HG03571 (cell line): ENCODE measurements at regions not wholly inside any gene's neighbourhood (a gene's known extent, or its start where the extent isn't known, plus 50 kb on each side); places are given as distances from the start of the nearest gene placed in this dataset.

Experiments used
- ATAC-seq: cut with Tn5 transposase; IDR thresholded peaks from one replicate; pipeline ENCODE4 v1.9.1; 2021; ENCODE audit not compliant: unreplicated experiment

DNA sequence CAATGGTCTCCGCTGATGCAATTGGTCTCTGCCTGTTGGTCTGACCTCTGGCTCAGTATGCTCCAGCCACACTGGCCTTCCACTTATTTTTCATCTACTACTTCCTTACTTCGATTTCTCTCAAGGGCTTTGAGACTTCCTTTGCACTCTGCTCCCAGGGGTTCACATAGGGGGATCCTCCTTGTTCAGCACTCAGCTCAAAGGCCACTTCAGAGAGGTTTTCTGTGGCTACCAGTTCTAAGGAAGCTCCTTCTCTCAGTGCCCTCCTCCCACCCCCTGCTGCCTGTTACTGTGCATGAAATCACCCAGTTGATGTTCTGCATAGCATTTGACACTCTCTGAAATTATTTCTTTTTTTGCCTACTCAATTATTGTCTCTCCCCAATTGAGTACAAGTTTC is 476.4 kb downstream of the HS3ST3B1 start:
- no peak for ATAC-seq

DNA sequence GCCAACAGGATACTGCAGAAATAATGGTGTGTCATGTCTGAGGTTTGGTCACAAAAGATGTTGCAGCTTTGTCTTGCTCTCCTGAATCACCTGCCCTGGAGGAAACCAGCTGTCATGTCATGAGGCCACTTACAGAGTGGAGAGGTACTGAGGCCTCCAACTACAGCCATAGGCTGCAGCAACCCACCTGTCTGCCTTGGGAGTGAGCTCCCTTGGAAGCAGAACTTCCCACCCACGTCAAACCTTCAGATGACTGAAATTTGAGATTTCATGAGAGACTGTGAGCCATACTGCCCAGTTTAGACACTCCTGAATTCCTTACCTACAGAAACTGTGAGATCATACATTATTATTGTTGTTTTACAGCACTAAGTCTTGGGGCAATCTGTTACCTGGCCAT is 475.9 kb downstream of the HS3ST3B1 start:
- ATAC-seq, result no peak

DNA sequence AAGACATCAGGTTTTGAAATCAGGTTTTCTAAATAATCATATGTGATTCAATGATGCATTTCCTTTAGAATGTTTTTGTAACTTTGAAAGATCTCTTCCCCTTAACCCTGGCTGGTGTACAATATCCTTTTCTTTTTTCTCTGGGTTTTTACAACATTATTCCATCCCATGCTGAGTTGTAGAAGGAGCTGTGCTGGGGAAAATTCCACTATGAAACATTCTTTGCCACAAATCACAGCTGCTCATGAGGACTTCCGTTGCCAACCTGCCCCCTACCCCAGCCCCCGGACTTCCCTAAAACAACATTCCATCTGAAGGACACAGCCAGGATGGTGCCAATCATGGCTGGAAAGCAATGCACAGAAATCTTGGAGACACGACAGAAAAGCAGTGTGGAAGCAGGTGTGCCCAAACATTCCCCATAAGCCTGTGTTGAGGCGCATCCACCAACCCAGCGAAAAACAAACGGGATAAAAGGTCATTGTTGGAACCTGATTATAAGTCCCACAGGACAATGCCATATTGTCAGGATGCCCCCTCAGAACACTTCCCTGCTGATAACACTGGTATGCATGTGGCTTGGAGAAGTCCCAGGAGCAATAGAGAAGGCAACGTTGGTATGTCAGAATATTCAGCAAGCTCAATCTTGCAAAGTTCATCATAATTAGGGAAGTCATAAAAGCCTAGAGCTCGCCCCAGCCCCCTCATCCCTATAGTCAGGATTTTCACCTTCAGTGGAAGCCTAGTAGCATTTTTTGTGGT is 475.0 kb downstream of the HS3ST3B1 start:
- no peak for ATAC-seq

DNA sequence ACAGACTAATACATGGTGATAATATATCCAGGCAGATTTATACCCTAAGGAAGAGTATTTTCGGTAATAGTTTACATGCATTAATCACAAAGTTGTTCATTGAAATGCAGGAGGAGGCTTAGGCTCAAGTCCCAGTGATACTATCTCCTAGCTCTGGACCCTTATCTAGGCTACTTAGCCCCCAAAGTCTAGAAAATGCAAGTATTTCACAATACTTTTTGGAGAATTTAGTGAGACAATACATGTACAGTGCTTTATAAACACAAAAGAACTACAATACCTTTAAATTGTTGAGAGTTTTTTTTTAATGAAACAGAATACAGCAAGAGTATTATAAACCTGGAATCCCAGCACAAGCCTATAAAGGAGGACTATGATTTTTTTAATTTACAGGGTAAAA is 473.9 kb downstream of the HS3ST3B1 start:
- ATAC-seq, result no peak

DNA sequence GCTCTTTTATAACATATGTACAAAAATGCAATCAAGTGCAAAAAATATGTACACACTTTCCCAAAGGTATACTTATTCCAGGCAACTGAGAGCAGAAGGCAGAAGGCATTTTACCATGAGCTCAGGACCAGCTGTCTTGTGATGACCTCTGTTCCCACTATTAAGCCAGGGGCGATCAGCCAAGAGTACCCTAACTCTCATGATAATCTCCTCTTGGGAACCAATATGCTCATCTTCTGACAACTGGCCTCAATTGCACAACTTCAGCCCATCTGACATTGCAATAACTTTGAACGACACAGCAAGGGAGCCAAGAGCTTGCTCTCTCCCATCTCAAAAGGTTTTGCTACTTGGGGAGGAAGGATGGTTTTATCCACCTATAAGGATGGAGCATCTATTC is 471.9 kb downstream of the HS3ST3B1 start:
- ATAC-seq, result no peak

DNA sequence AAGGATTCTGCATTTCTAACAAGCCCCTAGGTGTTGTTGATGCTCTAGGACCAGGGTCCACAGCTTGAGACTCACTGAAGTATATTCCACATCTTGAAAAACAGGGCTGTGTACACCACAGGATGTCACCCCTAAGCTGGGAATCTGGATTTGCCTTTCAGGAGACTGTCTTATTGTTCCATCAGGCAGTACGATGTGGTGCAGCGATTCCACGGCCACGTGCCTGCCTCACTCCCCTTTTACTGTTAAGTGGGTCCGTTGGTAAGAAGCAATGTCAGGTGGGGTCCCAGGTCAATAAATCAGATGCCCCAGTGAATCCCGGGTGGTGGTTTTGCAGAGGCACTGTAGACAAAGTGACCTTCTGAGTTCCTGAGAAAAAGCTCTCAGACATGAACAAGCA is 470.7 kb downstream of the HS3ST3B1 start:
- no peak for ATAC-seq

DNA sequence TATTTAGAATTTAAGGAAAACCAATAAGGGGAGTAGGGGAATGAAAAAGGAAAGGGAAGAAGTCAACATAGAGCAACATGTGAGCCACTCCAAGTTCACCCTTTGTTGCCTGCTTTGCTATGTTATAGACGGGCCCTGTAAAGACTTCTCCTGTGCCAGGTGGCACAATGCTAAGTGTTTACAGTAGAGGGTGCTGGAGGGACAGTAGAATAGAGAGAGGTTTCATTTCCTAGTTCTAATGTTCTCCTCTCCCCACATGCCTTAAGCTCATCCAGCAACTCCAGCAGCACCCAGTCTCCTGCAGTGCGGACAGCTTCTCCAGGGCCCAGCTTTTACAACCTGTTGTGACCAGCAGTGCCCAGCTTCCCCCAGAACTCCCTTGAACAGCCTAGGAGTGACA is 468.0 kb downstream of the HS3ST3B1 start:
- no peak for ATAC-seq

DNA sequence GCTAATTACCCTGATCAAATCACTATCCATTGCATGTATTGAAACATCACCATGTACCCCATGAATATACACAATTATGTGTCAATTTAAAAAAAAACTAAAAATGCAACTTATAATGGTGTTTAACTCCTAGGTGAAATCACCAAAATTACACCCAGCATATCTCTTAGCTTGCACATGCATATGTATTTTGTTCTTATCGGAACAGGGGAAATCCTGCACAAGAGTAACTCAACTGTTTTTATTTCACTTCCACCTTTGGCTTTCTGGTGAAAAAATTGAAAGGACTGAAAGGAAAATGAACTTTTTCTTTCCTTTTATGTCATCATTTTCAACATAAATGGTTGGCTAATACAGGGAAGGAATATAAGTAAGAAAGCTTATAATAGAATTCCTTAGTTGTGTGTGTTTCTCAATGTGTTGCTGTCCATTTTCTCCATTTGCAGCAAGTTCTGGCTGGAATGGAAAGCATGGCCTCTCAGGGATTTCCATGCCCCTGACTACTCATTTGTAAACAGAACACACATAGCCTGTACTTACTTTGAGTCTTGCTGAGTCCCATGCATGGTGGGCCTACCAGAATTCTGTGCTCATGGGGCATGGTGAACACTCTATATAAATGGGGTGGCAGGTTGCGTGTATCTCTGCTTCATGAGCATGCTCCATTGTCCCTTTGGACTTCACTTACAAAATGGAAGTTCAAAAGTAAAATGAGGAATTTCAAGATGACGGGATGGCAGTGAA is 462.0 kb downstream of the HS3ST3B1 start:
- no peak for ATAC-seq

DNA sequence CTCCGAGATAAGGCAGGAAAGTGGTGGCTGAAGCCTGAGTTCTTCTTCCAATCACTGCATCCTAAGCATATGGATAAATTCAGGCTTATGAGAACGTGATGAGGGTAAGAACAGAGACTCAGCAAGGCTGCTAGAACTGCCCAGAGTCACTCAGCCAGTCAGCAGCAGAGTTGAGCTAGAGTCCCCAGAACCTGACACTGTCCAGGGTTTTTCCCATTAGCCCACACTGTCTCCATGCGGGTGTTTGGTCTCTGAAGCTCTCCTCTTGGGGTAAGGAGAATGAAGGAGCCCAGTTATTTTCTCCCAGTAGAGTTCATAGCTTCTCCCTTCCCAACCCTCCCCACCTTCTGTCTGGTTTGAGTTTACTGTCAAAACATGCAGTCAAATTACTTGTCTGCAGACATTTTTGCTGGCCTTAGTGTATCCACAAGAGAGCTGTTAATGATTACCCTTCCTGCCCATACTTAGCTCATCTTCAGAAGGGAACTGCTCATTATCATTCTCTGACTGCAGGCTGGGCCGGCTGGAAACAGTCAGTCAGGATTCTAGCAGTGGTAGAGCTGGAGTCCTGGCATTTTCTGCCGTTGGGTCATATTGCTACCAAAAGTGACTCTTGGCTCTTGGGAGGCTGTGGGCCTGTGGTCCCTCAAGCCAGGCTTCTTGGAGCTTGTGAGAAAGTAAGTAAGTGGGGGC is 460.0 kb downstream of the HS3ST3B1 start:
- ATAC-seq, result no peak

DNA sequence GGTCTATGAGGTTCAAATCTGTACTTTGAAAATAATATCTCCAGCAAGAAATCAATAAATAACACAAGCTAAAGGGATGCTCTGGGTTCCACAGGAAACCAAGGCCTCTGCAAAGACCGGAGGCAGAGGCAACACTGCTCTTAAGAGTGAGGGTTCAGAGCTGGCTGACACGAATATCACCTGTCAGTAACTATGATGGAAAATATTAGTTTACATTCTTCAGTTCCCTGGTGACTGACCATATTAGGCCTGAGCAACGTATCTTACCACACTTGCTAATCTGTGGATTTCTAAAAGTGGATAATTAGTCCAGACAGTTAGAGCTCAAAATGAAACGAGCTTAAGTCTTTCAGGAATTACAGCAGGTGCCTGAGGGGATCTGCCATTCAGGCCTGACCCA is 459.3 kb downstream of the HS3ST3B1 start:
- ATAC-seq, result no peak

DNA sequence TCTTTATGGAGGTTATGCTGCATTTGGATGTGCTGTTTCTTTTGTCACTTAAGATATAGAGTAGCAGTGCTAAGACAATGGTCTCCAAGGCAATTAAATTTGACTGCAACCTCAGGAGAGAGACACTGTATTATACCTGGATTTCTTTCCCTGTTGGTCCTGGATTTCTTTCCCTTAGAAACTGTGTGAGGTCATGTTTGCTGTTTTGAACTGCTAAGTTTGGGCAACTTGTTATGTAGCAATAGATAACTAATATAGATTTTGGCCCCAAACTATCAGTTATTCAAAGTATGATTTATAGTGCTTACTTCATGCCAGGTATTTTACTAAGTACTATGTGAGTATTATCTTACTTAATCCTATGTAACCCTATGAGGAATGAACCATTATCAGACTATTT is 458.4 kb downstream of the HS3ST3B1 start:
- no peak for ATAC-seq

DNA sequence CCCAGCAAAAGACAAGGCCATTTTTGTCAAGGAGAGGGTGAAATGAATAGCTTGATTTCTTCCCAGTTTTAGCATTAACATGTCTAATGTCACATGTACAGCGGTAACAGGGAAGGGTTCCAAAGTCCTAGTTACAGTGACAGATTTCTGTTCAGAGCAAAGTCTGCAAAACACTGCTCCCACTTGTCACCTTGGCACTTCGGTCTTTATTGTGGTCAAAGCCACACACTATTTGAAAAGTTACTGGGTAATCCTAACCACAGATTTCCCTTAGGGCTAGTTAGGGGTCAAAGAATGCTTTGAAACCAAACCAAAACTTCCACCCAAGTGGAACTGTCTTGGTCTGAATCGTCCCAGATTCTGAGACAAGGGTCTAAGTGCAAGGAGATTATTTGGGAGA is 455.6 kb downstream of the HS3ST3B1 start:
- no peak for ATAC-seq

DNA sequence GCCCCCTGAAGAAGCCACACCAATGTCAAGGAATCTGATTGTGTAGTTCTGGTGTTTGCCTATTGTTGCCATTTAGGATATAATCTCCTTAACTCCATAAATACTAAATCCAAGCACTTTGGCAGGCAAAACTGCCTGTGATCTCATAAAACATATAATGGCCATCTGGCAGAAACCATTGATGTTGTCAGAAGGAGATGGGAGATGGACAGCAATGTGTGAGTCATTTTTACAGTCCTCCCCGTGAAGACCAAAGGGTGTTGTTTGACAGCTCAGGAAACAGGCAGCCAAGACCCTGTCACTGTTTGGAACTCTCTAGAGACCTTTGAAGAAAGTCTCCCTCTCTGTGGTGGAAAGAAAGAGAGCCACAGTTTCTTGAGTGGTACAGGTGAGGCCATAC is 454.1 kb downstream of the HS3ST3B1 start:
- ATAC-seq, result no peak

DNA sequence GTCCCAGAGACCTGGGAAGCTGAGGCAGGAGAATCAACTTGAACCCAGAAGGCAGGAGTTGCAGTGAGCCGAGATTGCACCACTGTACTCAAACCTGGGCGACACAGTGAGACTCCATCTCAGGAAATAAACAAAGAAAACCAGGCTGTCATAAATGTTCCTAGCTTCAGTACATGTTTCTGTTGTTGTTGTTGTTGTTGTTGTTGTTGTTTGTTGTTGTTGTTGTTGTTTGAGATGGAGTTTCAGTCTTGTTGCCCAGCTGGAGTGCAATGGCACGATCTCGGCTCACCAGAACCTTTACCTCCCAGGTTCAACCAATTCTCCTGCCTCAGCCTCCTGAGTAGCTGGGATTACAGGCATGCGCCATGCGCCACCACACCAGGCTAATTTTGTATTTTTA is 452.5 kb downstream of the HS3ST3B1 start:
- no peak for ATAC-seq

DNA sequence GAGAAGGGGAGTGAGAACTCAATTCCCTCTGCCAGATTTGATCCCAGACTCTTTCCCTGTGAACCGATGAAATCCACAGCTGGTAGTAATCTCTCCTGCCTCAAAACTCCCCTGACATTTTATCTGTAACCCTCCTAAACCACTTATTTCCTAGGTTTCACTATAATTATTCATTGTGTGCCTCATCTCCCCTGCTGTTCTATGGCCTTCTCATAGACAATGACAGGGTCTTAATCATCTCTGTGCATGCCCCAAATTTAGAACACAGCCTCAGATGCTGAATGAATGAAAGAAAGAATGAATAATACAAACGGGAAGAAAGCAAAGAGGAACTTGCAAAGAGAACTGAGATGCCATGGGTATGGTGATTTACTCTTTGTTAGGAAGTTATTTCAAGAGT is 451.1 kb downstream of the HS3ST3B1 start:
- no peak for ATAC-seq

DNA sequence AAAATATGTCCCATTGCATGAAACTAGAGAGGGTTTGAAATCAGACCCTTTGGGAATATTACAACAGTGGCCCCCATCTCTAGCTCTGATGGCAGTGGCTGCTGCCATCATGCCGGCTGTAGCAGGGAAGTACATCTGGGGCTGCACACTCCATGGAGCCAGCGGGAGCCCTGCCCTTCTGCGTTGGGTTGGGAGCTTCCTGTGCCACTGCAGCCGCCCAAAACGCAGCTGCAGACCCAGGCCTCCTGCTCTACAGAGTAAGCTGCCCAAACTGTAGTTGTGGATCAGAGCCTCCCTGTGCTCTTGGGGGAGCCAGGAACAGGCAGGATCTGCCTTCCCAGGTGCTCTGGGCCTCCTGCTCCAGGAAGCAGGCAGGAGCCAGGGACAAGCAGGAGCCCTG is 450.0 kb downstream of the HS3ST3B1 start:
- no peak for ATAC-seq

DNA sequence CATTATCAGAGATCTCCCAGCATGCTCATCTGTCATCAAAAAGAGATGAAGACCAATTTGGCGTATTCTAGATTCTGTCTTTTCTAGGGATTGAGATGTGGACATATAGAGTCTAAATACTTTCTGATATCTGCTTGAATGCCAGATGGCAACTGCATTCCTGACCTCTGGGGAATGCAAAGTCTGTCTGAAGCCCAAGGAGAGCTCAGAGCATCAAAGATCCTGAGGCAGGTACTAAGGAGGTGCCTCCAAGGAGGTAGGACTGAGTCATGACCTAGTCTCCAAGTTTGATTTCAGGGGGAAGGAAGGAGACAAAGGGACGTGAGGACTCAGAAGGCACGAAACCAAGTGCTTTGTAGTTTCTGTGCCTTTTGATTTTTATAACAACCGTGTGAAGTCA is 448.4 kb downstream of the HS3ST3B1 start:
- no peak for ATAC-seq

DNA sequence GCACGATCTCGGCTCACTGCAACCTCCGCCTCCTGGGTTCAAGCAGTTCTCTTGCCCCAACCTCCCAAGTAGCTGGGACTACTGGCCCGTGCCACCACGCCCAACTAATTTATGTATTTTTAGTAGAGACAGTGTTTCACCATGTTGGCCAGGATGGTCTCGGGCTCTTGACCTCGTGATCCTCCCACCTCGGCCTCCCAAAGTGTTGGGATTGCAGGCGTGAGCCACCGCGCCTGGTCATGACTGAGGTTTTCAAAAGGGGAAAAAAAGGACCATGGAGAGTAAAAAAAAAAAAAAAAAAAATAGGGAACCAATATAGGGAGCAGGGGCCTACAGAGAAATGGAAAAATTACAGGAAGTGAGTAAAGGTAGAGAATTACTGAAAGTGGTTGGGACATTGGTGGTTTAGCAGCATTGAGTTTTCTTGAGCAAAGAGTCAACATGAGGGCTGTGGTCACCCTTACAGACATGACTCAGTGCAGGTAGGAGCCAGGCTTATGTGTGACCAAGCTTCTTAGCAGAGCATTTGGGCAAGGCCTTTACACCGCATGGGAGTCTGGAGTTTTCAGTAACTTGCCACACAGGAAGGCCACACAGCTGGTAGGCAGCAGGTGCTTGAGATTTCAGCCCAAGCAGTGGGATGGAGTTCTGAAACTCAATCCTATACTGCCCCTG is 447.3 kb downstream of the HS3ST3B1 start:
- ATAC-seq, result no peak

DNA sequence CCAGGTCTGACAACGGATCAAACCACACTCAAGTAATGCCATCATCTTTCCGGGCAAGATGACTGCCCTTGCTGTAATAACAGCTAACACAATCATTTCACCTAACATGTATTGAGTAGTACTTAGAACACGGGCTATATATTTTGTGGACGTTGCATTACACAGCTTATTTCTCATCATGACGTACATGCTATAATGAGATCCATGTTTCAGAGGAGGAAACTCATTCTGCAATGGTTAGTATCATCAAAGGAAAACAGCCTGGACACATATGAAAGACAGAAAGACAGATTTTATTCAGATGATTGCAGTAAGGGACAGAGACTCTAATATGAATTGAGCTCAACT is 446.7 kb downstream of the HS3ST3B1 start:
- ATAC-seq, result no peak

DNA sequence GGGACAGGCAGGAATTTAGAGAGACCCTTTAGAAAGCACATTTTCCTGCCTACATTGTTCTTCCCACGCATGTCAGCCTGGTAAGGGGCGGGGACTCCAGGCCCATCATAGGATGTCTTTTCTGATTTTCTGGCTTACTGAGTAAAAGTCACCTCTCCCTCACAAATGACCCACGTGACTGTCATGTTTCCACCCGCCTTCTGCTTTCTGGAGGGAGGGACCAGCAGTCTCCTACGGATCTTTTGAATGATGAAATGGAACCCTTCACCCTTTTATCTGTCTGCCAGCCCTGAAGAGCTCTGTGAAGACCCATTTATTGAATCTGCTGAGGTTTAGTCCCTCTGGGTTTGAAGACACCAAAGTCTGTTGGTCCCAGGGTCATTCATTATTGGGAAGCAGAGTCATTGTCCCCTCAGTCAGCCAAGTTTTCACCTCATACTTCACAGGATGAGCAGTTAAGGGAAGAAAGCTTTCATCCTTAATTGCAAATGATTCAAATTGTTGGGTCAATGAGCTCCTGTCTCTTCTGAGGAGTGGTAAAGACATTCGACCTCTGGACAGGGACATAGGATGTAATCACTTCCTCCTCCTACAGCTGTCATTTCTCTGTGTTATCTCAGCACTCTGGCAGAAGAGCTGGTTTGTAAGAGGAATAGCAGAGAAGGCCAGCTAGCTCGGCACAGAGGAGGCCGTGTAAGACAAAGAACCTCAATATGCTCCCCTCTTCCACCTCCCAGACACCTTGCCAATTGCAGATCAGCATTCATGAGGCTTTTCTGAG is 446.1 kb downstream of the HS3ST3B1 start:
- ATAC-seq, result no peak

DNA sequence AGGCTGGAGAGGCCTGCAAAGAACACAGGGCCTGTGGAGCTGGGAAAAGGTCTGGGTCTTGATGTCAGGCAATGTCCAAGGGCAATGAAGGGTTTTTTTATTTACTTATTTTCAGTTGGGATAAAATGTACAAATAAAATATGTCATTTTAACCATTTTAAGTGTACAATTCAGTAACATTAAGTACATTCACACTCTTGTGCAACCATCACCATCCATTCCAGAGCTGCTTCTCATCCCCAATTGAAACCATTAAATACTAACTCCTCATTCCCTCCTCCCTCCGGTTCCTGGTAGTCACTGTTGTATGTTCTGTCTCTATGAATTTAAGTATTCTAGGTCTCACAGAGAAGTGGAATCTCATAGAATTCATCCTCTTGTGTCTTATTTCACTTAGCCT is 444.7 kb downstream of the HS3ST3B1 start:
- no peak for ATAC-seq
